Stomach (tissue), 8 donors: ENCODE measurements at regions not wholly inside any gene's neighbourhood (a gene's known extent, or its start where the extent isn't known, plus 50 kb on each side); places are given as distances from the start of the nearest gene placed in this dataset.

Experiments used
- DNase-seq, 2 donors: peaks; one replicate each; pipeline versions ENCODE4 v3.0.0 to v3.0.0-alpha.2; 2013 to 2019
- H3K27ac ChIP-seq, 5 donors: fragments of 200-600 bp in 4 of 5; sonication (generic) in 4 of 5; one replicate each; pipeline ENCODE4 v1.5.1; 2013 to 2019; ENCODE audit warnings: mild to moderate bottlenecking in 1 of 5, moderate library complexity in 1 of 5
- H3K27me3 ChIP-seq, 3 donors: fragments of 200-600 bp; sonication (generic); one replicate each; pipeline ENCODE4 v1.5.1; 2017 to 2019; ENCODE audit warnings: mixed run types in 1 of 3
- H3K36me3 ChIP-seq, 4 donors: fragments of 200-600 bp; sonication (generic); 1 replicate in 3 of 4; 2 replicates in 1 of 4; pipeline ENCODE4 v1.5.1; 2016 to 2019
- H3K4me1 ChIP-seq, 4 donors: fragments of 200-600 bp; sonication (generic); one replicate each; pipeline ENCODE4 v1.5.1; 2016 to 2019
- H3K4me3 ChIP-seq, 4 donors: fragments of 200-600 bp; sonication (generic) in 3 of 4; one replicate each; pipeline ENCODE4 v1.5.1; 2016 to 2019; ENCODE audit warnings: mild to moderate bottlenecking in 1 of 4
- H3K9me3 ChIP-seq, 4 donors: fragments of 200-600 bp; sonication (generic); one replicate each; pipeline ENCODE4 v1.5.1; 2016 to 2019
- CTCF ChIP-seq, 7 experiments: fragments of 450-650 bp in 4 of 7; fragments of 200-600 bp in 3 of 7; sonication (generic) in 3 of 7; IDR thresholded peaks; one replicate each; pipeline ENCODE4 v1.5.1; 2016 to 2019; ENCODE audit warnings: antibody characterized with exemption in 7 of 7, control low read depth in 2 of 7, mild to moderate bottlenecking in 1 of 7
- EP300 ChIP-seq: sonication (generic); formaldehyde crosslinking; IDR thresholded peaks from one replicate; pipeline ENCODE4 v1.6.1; 2017; ENCODE audit warnings: antibody characterized with exemption
- POLR2A ChIP-seq, 4 donors: fragments of 450-650 bp; IDR thresholded peaks; one replicate each; pipeline ENCODE4 v1.6.1; 2016; ENCODE audit warnings: antibody characterized with exemption in 4 of 4, control low read depth in 2 of 4, mild to moderate bottlenecking in 1 of 4, moderate library complexity in 1 of 4
- POLR2AphosphoS5 ChIP-seq, 3 donors: sonication (generic); formaldehyde crosslinking; IDR thresholded peaks; one replicate each; pipeline ENCODE4 v1.6.1; 2016; ENCODE audit warnings: antibody characterized with exemption in 3 of 3
- WGBS, 5 donors: extraction: QIAGEN DNeasy Blood & Tissue Kit in 3 of 5; methylation state at CpG; one replicate each; pipeline versions ENCODE4 v1.1.5 to v1.1.7; 2013 to 2018; 5-methylcytosine and 5-hydroxymethylcytosine counted together
- intact Hi-C: fragments of 100-400 bp; cut with DNase I; formaldehyde crosslinking; loops from one replicate; pipeline ENCODE4 v1.15.1; 2023; ENCODE audit warnings: low total_unique reads
- donor health status: healthy with polysubstance abuse.
- donor health status: Bipolar disorder and iron deficiency.
- donor health status: healthy.

DNA sequence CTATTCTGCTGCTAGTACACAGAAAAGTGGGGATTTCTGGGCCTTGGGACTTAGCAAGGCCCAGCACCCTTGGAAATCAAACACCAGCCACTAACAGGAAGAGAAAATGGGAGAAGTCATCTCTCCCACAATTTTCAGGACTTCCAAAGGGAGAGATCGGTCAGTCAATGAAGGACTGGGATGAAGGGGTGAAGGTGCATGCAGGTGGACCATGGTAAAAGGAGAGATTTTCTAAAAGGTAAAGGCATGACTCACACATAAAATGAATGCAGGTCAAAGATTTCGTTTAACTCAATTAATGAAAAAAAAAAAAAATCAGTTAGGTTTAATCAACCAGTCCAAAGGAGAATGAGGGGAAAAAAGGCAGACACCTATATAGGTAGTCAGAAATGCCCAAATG lies 176.4 kb upstream of the PROK2 start:
- H3K27me3 ChIP-seq: no peaks in the 10 kb centered on the region
- no peak for DNase-seq
- no peak overlapping the region for H3K27ac ChIP-seq
- no peaks in the 10 kb centered on the region for H3K36me3 ChIP-seq
- no peak overlapping the region for H3K4me3 ChIP-seq
- TF ChIP-seq POLR2A (IDR thresholded peaks at IDR 0.05): no peak
- no peak for TF ChIP-seq CTCF (IDR thresholded peaks at IDR 0.05)
- TF ChIP-seq POLR2AphosphoS5 (IDR thresholded peaks at IDR 0.05): no peak
- no peak for TF ChIP-seq EP300
- peaks cover 0 to 1% (median 0%) of the 10 kb centered on the region in 4 donors for H3K4me1 ChIP-seq
- 80 to 89% (median 85%) methylated on average over 2 of the region's 2 CpGs for WGBS, 5 donors
- H3K9me3 ChIP-seq: no peaks in the 10 kb centered on the region
- intact Hi-C loops: no loop called here

DNA sequence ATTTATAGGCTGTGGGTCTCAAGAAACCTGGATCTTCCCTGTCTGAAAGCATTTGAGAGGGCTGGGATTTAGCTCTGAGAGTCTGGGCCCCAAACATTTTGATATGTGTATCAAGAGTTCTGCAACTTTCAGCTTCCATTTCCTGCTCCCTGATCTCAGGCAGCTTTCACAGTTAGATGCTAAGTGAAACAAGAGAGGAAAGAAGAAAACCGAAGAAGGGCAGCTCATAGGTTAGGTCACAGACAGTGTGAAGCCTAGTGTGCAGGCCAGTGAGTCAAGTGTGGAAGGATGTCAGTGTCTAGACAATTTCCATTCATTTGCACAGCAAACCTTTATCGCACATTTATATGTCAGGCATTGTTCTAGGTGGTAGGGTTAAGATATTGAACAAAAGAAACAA lies 173.6 kb upstream of the PROK2 start:
- Histone ChIP-seq H3K4me1 (peaks cover 0 to 14% (median 6%) of the 10 kb centered on the region in 4 donors), H3K27ac (no peak overlapping the region), H3K4me3 (no peak overlapping the region), H3K27me3 (no peaks in the 10 kb centered on the region), H3K36me3 (no peaks in the 10 kb centered on the region), H3K9me3 (no peaks in the 10 kb centered on the region)
- intact Hi-C loops: no loop called here
- DNase-seq: no peak
- WGBS, 5 donors: 73 to 90% (median 79%) methylated on average over 2 of the region's 2 CpGs
- no peak for TF ChIP-seq POLR2AphosphoS5 (IDR thresholded peaks at IDR 0.05)
- TF ChIP-seq EP300: no peak
- TF ChIP-seq CTCF (IDR thresholded peaks at IDR 0.05): no peak
- no peak for TF ChIP-seq POLR2A (IDR thresholded peaks at IDR 0.05)

GRCh38 chr3:71956716-71957115 lies 171.8 kb upstream of the PROK2 start:
- peaks cover 0 to 14% (median 6%) of the 10 kb centered on the region in 4 donors for H3K4me1 ChIP-seq
- no peak overlapping the region for H3K4me3 ChIP-seq
- H3K36me3 ChIP-seq: no peaks in the 10 kb centered on the region
- 72 to 89% (median 85%) methylated on average over 3 of the region's 3 CpGs for WGBS, 5 donors
- intact Hi-C loops: no loop called here
- H3K27me3 ChIP-seq: no peaks in the 10 kb centered on the region
- H3K27ac ChIP-seq: no peak overlapping the region
- TF ChIP-seq POLR2A (IDR thresholded peaks at IDR 0.05): no peak
- TF ChIP-seq POLR2AphosphoS5 (IDR thresholded peaks at IDR 0.05): no peak
- no peak for TF ChIP-seq EP300
- no peak for TF ChIP-seq CTCF (IDR thresholded peaks at IDR 0.05)
- H3K9me3 ChIP-seq: no peaks in the 10 kb centered on the region
- no peak for DNase-seq

GRCh38 chr3:71956069-71956340 lies 171.1 kb upstream of the PROK2 start:
- TF ChIP-seq POLR2AphosphoS5 (IDR thresholded peaks at IDR 0.05): no peak
- no peak for TF ChIP-seq CTCF (IDR thresholded peaks at IDR 0.05)
- TF ChIP-seq EP300: no peak
- TF ChIP-seq POLR2A (IDR thresholded peaks at IDR 0.05): no peak
- DNase-seq: no peak
- intact Hi-C loops: no loop called here

More at GRCh38 chr3:71956069-71956340, 171.1 kb upstream of the PROK2 start:
- Histone ChIP-seq H3K9me3 (no peaks in the 10 kb centered on the region), H3K4me1 (peaks cover 0 to 14% (median 6%) of the 10 kb centered on the region in 4 donors), H3K27me3 (no peaks in the 10 kb centered on the region), H3K36me3 (no peaks in the 10 kb centered on the region), H3K4me3 (no peak overlapping the region), H3K27ac (no peak overlapping the region)
- 43 to 74% (median 50%) methylated on average over 1 to 2 of the region's 2 CpGs for WGBS, 5 donors
